Ascending aorta (tissue), 2 donors: ENCODE measurements at regions not wholly inside any gene's neighbourhood (a gene's known extent, or its start where the extent isn't known, plus 50 kb on each side); places are given as distances from the start of the nearest gene placed in this dataset.

Experiments used
- DNase-seq, 2 donors: peaks; one replicate each; pipeline ENCODE4 v3.0.0-alpha.2; 2019; ENCODE audit warnings: low spot score in 2 of 2
- H3K27ac ChIP-seq, 2 donors: fragments of 200-600 bp; sonication (generic); one replicate each; pipeline ENCODE4 v1.5.1; 2016 to 2017; ENCODE audit warnings: mild to moderate bottlenecking in 1 of 2
- H3K27me3 ChIP-seq: fragments of 200-600 bp; sonication (generic); one replicate; pipeline ENCODE4 v1.5.1; 2017
- H3K36me3 ChIP-seq, 2 donors: fragments of 200-600 bp; sonication (generic); one replicate each; pipeline ENCODE4 v1.5.1; 2016
- H3K4me1 ChIP-seq, 2 donors: fragments of 200-600 bp; sonication (generic); one replicate each; pipeline ENCODE4 v1.5.1; 2016 to 2017; ENCODE audit warnings: mild to moderate bottlenecking in 1 of 2
- H3K4me3 ChIP-seq, 2 donors: fragments of 200-600 bp; sonication (generic); one replicate each; pipeline ENCODE4 v1.5.1; 2016 to 2017; ENCODE audit warnings: mild to moderate bottlenecking in 1 of 2
- H3K9me3 ChIP-seq, 2 donors: fragments of 200-600 bp; sonication (generic); one replicate each; pipeline ENCODE4 v1.5.1; 2016
- CTCF ChIP-seq, 3 experiments: fragments of 200-600 bp in 2 of 3; fragments of 450-650 bp in 1 of 3; sonication (generic) in 2 of 3; IDR thresholded peaks; one replicate each; pipeline ENCODE4 v1.5.1; 2016 to 2019; ENCODE audit warnings: antibody characterized with exemption in 3 of 3, mild to moderate bottlenecking in 1 of 3, moderate library complexity in 1 of 3
- intact Hi-C: fragments of 100-400 bp; cut with DNase I; formaldehyde crosslinking; loops from one replicate; pipeline ENCODE4 v1.15.1; 2023

DNA sequence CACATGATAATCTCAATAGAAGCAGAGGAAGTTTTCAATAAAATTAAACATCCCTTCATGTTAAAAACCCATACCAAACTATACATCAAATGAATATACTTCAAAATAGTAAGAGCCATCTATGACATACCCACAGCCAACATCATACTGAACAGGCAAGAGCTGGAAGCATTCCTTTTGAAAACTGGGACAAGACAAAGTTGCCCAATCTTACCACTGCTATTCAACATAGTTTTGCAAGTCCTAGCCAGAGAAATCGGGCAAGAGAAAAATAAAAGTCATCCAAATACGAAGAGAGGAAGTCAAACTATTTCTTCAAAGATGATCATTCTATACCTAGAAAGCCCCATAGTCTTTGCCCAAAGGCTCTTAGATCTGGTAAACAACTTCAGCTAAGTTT lies 454.7 kb upstream of the PRICKLE1 start:
- intact Hi-C loops, result no loop called here
- no peak for TF ChIP-seq CTCF (IDR thresholded peaks at IDR 0.05)
- H3K4me3 ChIP-seq, result no peak overlapping the region

GRCh38 chr12:43038991-43039390 lies 449.4 kb upstream of the PRICKLE1 start:
- no peak for DNase-seq
- Histone ChIP-seq H3K27me3 (no peaks in the 10 kb centered on the region), H3K9me3 (no peaks in the 10 kb centered on the region), H3K4me3 (no peak overlapping the region), H3K27ac (no peak overlapping the region), H3K36me3 (no peaks in the 10 kb centered on the region), H3K4me1 (no peaks in the 10 kb centered on the region)
- intact Hi-C loops, result no loop called here
- no peak for TF ChIP-seq CTCF (IDR thresholded peaks at IDR 0.05)

More for the DNA sequence above, 454.7 kb upstream of the PRICKLE1 start:
- Histone ChIP-seq H3K27ac (no peak overlapping the region), H3K27me3 (no peaks in the 10 kb centered on the region), H3K9me3 (no peaks in the 10 kb centered on the region), H3K4me1 (no peaks in the 10 kb centered on the region), H3K36me3 (no peaks in the 10 kb centered on the region)
- no peak for DNase-seq

DNA sequence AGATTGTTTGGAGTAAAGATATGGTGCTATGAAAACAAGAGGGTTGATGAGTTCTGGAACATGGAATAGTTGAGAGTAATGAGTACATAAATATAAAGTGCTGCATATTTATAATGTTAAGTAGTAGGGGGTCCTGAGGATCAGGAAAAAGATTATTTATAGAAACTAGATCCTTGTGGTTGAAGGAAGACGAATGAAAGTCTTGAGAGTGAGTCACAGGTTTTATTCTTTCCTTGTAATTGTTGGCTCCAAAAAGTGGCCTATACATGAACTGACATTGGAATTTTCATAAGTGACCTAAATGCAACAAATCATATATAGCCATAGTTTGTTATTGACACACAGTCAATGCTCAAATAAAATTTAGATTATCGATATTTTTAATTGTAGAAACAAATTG lies 440.4 kb upstream of the PRICKLE1 start:
- no peak for DNase-seq
- Histone ChIP-seq H3K9me3 (peaks cover 0 to 6% of the 10 kb centered on the region in 2 donors), H3K4me3 (no peak overlapping the region), H3K27ac (no peak overlapping the region), H3K36me3 (no peaks in the 10 kb centered on the region), H3K4me1 (no peaks in the 10 kb centered on the region), H3K27me3 (no peaks in the 10 kb centered on the region)
- no peak for TF ChIP-seq CTCF (IDR thresholded peaks at IDR 0.05)
- intact Hi-C loops, result no loop called here

GRCh38 chr12:43028826-43029225 lies 439.3 kb upstream of the PRICKLE1 start:
- no peak for DNase-seq
- no peak overlapping the region for H3K27ac ChIP-seq
- H3K4me3 ChIP-seq, result no peak overlapping the region
- no peaks in the 10 kb centered on the region for H3K27me3 ChIP-seq
- no peaks in the 10 kb centered on the region for H3K36me3 ChIP-seq
- intact Hi-C loops, result no loop called here
- no peaks in the 10 kb centered on the region for H3K4me1 ChIP-seq
- H3K9me3 ChIP-seq, result peaks cover 0 to 6% of the 10 kb centered on the region in 2 donors
- TF ChIP-seq CTCF (IDR thresholded peaks at IDR 0.05), result no peak

GRCh38 chr12:43022838-43023237 lies 433.3 kb upstream of the PRICKLE1 start:
- intact Hi-C loops, result no loop called here
- no peak for DNase-seq
- H3K36me3 ChIP-seq, result no peaks in the 10 kb centered on the region

More at GRCh38 chr12:43022838-43023237, 433.3 kb upstream of the PRICKLE1 start:
- Histone ChIP-seq H3K27me3 (no peaks in the 10 kb centered on the region), H3K4me1 (no peaks in the 10 kb centered on the region), H3K4me3 (no peak overlapping the region), H3K27ac (no peak overlapping the region), H3K9me3 (no peaks in the 10 kb centered on the region)
- no peak for TF ChIP-seq CTCF (IDR thresholded peaks at IDR 0.05)
